CD4-positive, alpha-beta T cell (primary cell): ENCODE measurements at regions not wholly inside any gene's neighbourhood (a gene's known extent, or its start where the extent isn't known, plus 50 kb on each side); places are given as distances from the start of the nearest gene placed in this dataset.
"Not testable (repeated sequence)": the region's sequence is repeated elsewhere in the genome, so short reads cannot be mapped to it uniquely, and the experiment has no call there.

Experiments
- ATAC-seq: fragments of 200-7000 bp; cut with Tn5 transposase; one replicate; pipeline ENCODE4 v1.10.0; 2022; ENCODE audit warnings: mild to moderate bottlenecking; ENCODE audit not compliant: poor library complexity
- CTCF ChIA-PET: fragments of 350-600 bp; sonication (Branson Sonifier 250); formaldehyde crosslinking; loops from one replicate; lab custom pipeline; 2021; ENCODE audit warnings: antibody characterized with exemption, inconsistent platforms; lab: Charles Lee
- POLR2A ChIA-PET: fragments of 350-600 bp; sonication (Branson Sonifier 250); formaldehyde crosslinking; loops from one replicate; lab custom pipeline; 2021; ENCODE audit warnings: antibody characterized with exemption, inconsistent platforms; lab: Charles Lee
- DNase-seq, 14 experiments: peaks; one replicate each; pipeline ENCODE4 v3.0.0-alpha.2; 2013 to 2020; ENCODE audit warnings: mixed read lengths in 2 of 14
- H3K27ac ChIP-seq, 2 donors: one replicate each; pipeline versions ENCODE4 v1.5.1 to v1.7.0; 2013; ENCODE audit warnings: low read length in 2 of 2, low read depth in 1 of 2, mild to moderate bottlenecking in 1 of 2
- H3K27me3 ChIP-seq, 2 experiments: 1 replicate in 1 of 2; 2 replicates in 1 of 2; pipeline versions ENCODE4 v1.6.1 to v1.7.0; 2013; ENCODE audit warnings: low read length in 2 of 2, control low read depth in 1 of 2, mild to moderate bottlenecking in 1 of 2, moderate library complexity in 1 of 2; ENCODE audit not compliant: insufficient read depth in 2 of 2, control insufficient read depth in 1 of 2
- H3K36me3 ChIP-seq: one replicate; pipeline ENCODE4 v1.6.1; 2013; ENCODE audit warnings: low read length, control low read depth; ENCODE audit not compliant: insufficient read depth
- H3K4me1 ChIP-seq: one replicate; pipeline ENCODE4 v1.6.1; 2013; ENCODE audit warnings: low read length, control low read depth; ENCODE audit not compliant: insufficient read depth
- H3K4me3 ChIP-seq: one replicate; pipeline ENCODE4 v1.5.1; 2013; ENCODE audit warnings: mild to moderate bottlenecking, low read length, moderate library complexity
- H3K9me3 ChIP-seq, 2 experiments: 1 replicate in 1 of 2; 2 replicates in 1 of 2; pipeline versions ENCODE4 v1.6.1 to v1.7.0; 2013; ENCODE audit warnings: low read length in 2 of 2, mild to moderate bottlenecking in 2 of 2, control low read depth in 1 of 2, moderate library complexity in 1 of 2; ENCODE audit not compliant: control insufficient read depth in 1 of 2, insufficient read depth in 1 of 2
- H3K27ac Mint-ChIP-seq: one replicate; pipeline ENCODE4 v1.8.0; 2020; ENCODE audit warnings: mixed read lengths
- H3K27me3 Mint-ChIP-seq: one replicate; pipeline ENCODE4 v1.8.0; 2021; ENCODE audit warnings: mixed read lengths
- H3K36me3 Mint-ChIP-seq: one replicate; pipeline ENCODE4 v1.8.0; 2021; ENCODE audit warnings: low read depth, mixed read lengths
- H3K4me1 Mint-ChIP-seq: one replicate; pipeline ENCODE4 v1.8.0; 2021; ENCODE audit warnings: low read depth, mixed read lengths
- H3K4me3 Mint-ChIP-seq: one replicate; pipeline ENCODE4 v1.8.0; 2020; ENCODE audit warnings: mild to moderate bottlenecking, mixed read lengths
- H3K9me3 Mint-ChIP-seq: one replicate; pipeline ENCODE4 v1.8.0; 2020; ENCODE audit warnings: mixed read lengths
- intact Hi-C, 2 experiments: fragments of 100-400 bp; cut with DNase I in 1 of 2; cut with micrococcal nuclease in 1 of 2; formaldehyde crosslinking; loops; one replicate each; pipeline versions ENCODE4 v1.15.1 to v1.9.0; 2023 to 2025; cut with DNase I, micrococcal nuclease

- DNase-seq, H3K9me3 ChIP-seq, H3K27me3 Mint-ChIP-seq, H3K4me3 Mint-ChIP-seq, ATAC-seq, H3K4me1 ChIP-seq, H3K27me3 ChIP-seq, H3K27ac ChIP-seq, POLR2A ChIA-PET, H3K27ac Mint-ChIP-seq, intact Hi-C loops, H3K4me3 ChIP-seq, H3K36me3 Mint-ChIP-seq, H3K36me3 ChIP-seq, CTCF ChIA-PET, H3K9me3 Mint-ChIP-seq, H3K4me1 Mint-ChIP-seq: not testable (repeated sequence)
These were observed 258.9 kb upstream of the TGIF2LY start for GRCh38 chrY:3319988-3320387.

GRCh38 chrY:3367535-3367934, 211.3 kb upstream of the TGIF2LY start:
- H3K4me3 ChIP-seq, H3K4me3 Mint-ChIP-seq, H3K27ac ChIP-seq, H3K36me3 ChIP-seq, H3K9me3 ChIP-seq, H3K4me1 ChIP-seq, CTCF ChIA-PET, H3K9me3 Mint-ChIP-seq, H3K27me3 ChIP-seq, H3K27ac Mint-ChIP-seq, H3K4me1 Mint-ChIP-seq, ATAC-seq, POLR2A ChIA-PET, DNase-seq, H3K36me3 Mint-ChIP-seq, intact Hi-C loops, H3K27me3 Mint-ChIP-seq: not testable (repeated sequence)

GRCh38 chrY:3368459-3368858, 210.4 kb upstream of the TGIF2LY start:
- POLR2A ChIA-PET, H3K4me1 Mint-ChIP-seq, H3K36me3 Mint-ChIP-seq, H3K4me3 Mint-ChIP-seq, intact Hi-C loops, CTCF ChIA-PET, H3K27me3 Mint-ChIP-seq, H3K4me1 ChIP-seq, H3K27ac ChIP-seq, DNase-seq, H3K36me3 ChIP-seq, H3K27ac Mint-ChIP-seq, ATAC-seq, H3K27me3 ChIP-seq, H3K4me3 ChIP-seq, H3K9me3 ChIP-seq, H3K9me3 Mint-ChIP-seq: not testable (repeated sequence)

GRCh38 chrY:3391508-3391907, 187.4 kb upstream of the TGIF2LY start:
- H3K4me1 ChIP-seq, H3K27me3 ChIP-seq, H3K27ac ChIP-seq, ATAC-seq, H3K36me3 Mint-ChIP-seq, DNase-seq, CTCF ChIA-PET, POLR2A ChIA-PET, H3K9me3 Mint-ChIP-seq, H3K9me3 ChIP-seq, H3K27me3 Mint-ChIP-seq, H3K4me3 Mint-ChIP-seq, intact Hi-C loops, H3K4me3 ChIP-seq, H3K27ac Mint-ChIP-seq, H3K4me1 Mint-ChIP-seq, H3K36me3 ChIP-seq: not testable (repeated sequence)

- H3K9me3 Mint-ChIP-seq, H3K36me3 ChIP-seq, H3K27me3 Mint-ChIP-seq, ATAC-seq, H3K4me1 Mint-ChIP-seq, H3K4me3 Mint-ChIP-seq, H3K36me3 Mint-ChIP-seq, H3K27ac ChIP-seq, H3K27me3 ChIP-seq, intact Hi-C loops, H3K4me1 ChIP-seq, H3K27ac Mint-ChIP-seq, CTCF ChIA-PET, H3K4me3 ChIP-seq, H3K9me3 ChIP-seq, DNase-seq, POLR2A ChIA-PET: not testable (repeated sequence)
These were observed 174.6 kb upstream of the TGIF2LY start for GRCh38 chrY:3404241-3404640.
